Ovary (tissue), 7 donors: ENCODE measurements at regions not wholly inside any gene's neighbourhood (a gene's known extent, or its start where the extent isn't known, plus 50 kb on each side); places are given as distances from the start of the nearest gene placed in this dataset.

Experiments
- DNase-seq, 5 donors: peaks; one replicate each; pipeline ENCODE4 v3.0.0-alpha.2; 2019 to 2020
- H3K27ac ChIP-seq, 2 donors: fragments of 200-600 bp; one replicate each; pipeline versions ENCODE4 v1.5.1 to v1.8.0; 2019 to 2022
- H3K27me3 ChIP-seq: fragments of 200-600 bp; one replicate; pipeline ENCODE4 v1.8.0; 2022
- H3K36me3 ChIP-seq: fragments of 200-600 bp; sonication (generic); one replicate; pipeline ENCODE4 v1.5.1; 2019
- H3K4me1 ChIP-seq: one replicate; pipeline ENCODE4 v1.8.1; 2013; ENCODE audit warnings: mild to moderate bottlenecking, moderate library complexity; ENCODE audit not compliant: insufficient read depth
- H3K4me3 ChIP-seq: fragments of 200-600 bp; sonication (generic); one replicate; pipeline ENCODE4 v1.5.1; 2017
- H3K9me3 ChIP-seq, 2 donors: fragments of 200-600 bp in 1 of 2; sonication (generic) in 1 of 2; one replicate each; pipeline versions ENCODE4 v1.5.1 to v1.8.1; 2013 to 2019; ENCODE audit warnings: mild to moderate bottlenecking in 1 of 2, moderate library complexity in 1 of 2
- CTCF ChIP-seq, 3 donors: fragments of 450-650 bp in 2 of 3; fragments of 200-600 bp in 1 of 3; IDR thresholded peaks; one replicate each; pipeline versions ENCODE4 v1.5.1 to v1.8.0; 2016 to 2022; ENCODE audit warnings: antibody characterized with exemption in 3 of 3, mild to moderate bottlenecking in 1 of 3
- EP300 ChIP-seq: sonication (generic); formaldehyde crosslinking; IDR thresholded peaks from one replicate; pipeline ENCODE4 v1.6.1; 2017; ENCODE audit warnings: antibody characterized with exemption
- POLR2A ChIP-seq: fragments of 450-650 bp; IDR thresholded peaks from one replicate; pipeline ENCODE4 v1.6.1; 2017; ENCODE audit warnings: antibody characterized with exemption, mild to moderate bottlenecking, moderate library complexity
- WGBS, 3 donors: extraction: QIAGEN DNeasy Blood & Tissue Kit in 1 of 3; methylation state at CpG; one replicate each; pipeline versions ENCODE4 v1.1.5 to v1.1.7; 2013 to 2017; 5-methylcytosine and 5-hydroxymethylcytosine counted together
- intact Hi-C, 4 donors: fragments of 100-400 bp; cut with DNase I; formaldehyde crosslinking; loops; one replicate each; pipeline versions ENCODE4 v1.11.0 to v1.15.1; 2022 to 2023
- donor health status: DM: no; HTN: no; CAD: no; lungs with moderate emphysema.
- donor health status: DM: no; HTN: no; CAD: no.
- donor health status: Bipolar disorder and iron deficiency.
- donor health status: DM: no; HTN: no; CAD: no.
- donor health status: DM: yes; HTN: yes; CAD: no.

GRCh38 chr1:5559078-5559477, 433.1 kb downstream of the NPHP4 start:
- intact Hi-C loops, result no loop called here
- no peak for TF ChIP-seq POLR2A
- no peak for TF ChIP-seq EP300
- no peak for TF ChIP-seq CTCF (IDR thresholded peaks at IDR 0.05)
- Histone ChIP-seq H3K27ac (no peak overlapping the region), H3K4me3 (no peak overlapping the region), H3K36me3 (no peaks in the 10 kb centered on the region), H3K9me3 (no peaks in the 10 kb centered on the region), H3K27me3 (no peaks in the 10 kb centered on the region), H3K4me1 (no peaks in the 10 kb centered on the region)
- no peak for DNase-seq
- WGBS, 3 donors, result 56 to 81% (median 75%) methylated on average over 2 of the region's 2 CpGs

DNA sequence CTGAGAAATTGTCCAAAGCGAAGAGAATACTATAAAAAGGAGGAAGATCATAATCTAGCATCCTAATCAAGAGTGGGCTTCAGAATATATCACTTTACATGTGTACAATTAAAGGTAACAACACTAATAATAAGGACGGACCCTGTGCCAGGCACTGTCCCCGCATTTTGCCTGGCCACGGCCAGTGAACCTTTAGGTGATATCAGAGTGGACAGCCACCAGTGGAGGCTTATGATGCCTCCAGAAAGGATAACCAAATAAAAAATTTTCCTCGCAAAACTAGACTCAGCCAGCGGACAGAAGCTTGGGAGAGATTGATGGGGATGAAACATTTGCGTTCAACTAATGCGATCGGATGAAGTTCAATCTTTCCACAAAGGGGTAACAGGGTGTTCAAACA, 436.4 kb downstream of the NPHP4 start:
- Histone ChIP-seq H3K4me3 (no peak overlapping the region), H3K27me3 (no peaks in the 10 kb centered on the region), H3K9me3 (no peaks in the 10 kb centered on the region), H3K36me3 (no peaks in the 10 kb centered on the region), H3K27ac (no peak overlapping the region), H3K4me1 (no peaks in the 10 kb centered on the region)
- DNase-seq, result no peak
- intact Hi-C loops, result no loop called here
- TF ChIP-seq EP300, result no peak
- no peak for TF ChIP-seq POLR2A
- no peak for TF ChIP-seq CTCF (IDR thresholded peaks at IDR 0.05)
- 79 to 91% (median 83%) methylated on average over 9 of the region's 9 CpGs for WGBS, 3 donors

- DNase-seq, result no peak
- no peak overlapping the region for H3K4me3 ChIP-seq
- intact Hi-C loops, result no loop called here
- H3K36me3 ChIP-seq, result no peaks in the 10 kb centered on the region
- no peak overlapping the region for H3K27ac ChIP-seq
- 74 to 81% (median 79%) methylated on average over 5 of the region's 5 CpGs for WGBS, 3 donors
- H3K27me3 ChIP-seq, result no peaks in the 10 kb centered on the region
- TF ChIP-seq EP300, result no peak
- no peak for TF ChIP-seq CTCF (IDR thresholded peaks at IDR 0.05)
- no peak for TF ChIP-seq POLR2A
- no peaks in the 10 kb centered on the region for H3K9me3 ChIP-seq
- H3K4me1 ChIP-seq, result no peaks in the 10 kb centered on the region
Observed at GRCh38 chr1:5554784-5555183, 437.4 kb downstream of the NPHP4 start.

- 60 to 74% (median 60%) methylated on average over 6 of the region's 6 CpGs for WGBS, 3 donors
Observed at GRCh38 chr1:5554111-5554510, 438.1 kb downstream of the NPHP4 start.

More at GRCh38 chr1:5554111-5554510, 438.1 kb downstream of the NPHP4 start:
- Histone ChIP-seq H3K27ac (no peak overlapping the region), H3K9me3 (no peaks in the 10 kb centered on the region), H3K4me3 (no peak overlapping the region), H3K4me1 (no peaks in the 10 kb centered on the region), H3K36me3 (no peaks in the 10 kb centered on the region), H3K27me3 (no peaks in the 10 kb centered on the region)
- no peak for DNase-seq
- intact Hi-C loops, result no loop called here
- TF ChIP-seq POLR2A (no peak), EP300 (no peak), CTCF (IDR thresholded peaks at IDR 0.05) (no peak)
